ENCODE measurements at regions not wholly inside any gene's neighbourhood (a gene's known extent, or its start where the extent isn't known, plus 50 kb on each side); places are given as distances from the start of the nearest gene placed in this dataset.

- no peak overlapping the region for H3K9ac ChIP-seq (ENCODE audit: low read depth, low read length, poor library complexity, severe bottlenecking)
- no peak for TF ChIP-seq CTCF (conservative IDR thresholded peaks at IDR 0.05; ENCODE audit: low read length)
- no peak for TF ChIP-seq EZH2phosphoT487 (IDR thresholded peaks at IDR 0.05; ENCODE audit: borderline replicate concordance)
- H3K79me2 ChIP-seq (ENCODE audit: insufficient read depth, low read length), result no peaks in the 10 kb centered on the region
- H3K9me3 ChIP-seq (ENCODE audit: insufficient read depth, low read depth, low read length), result no peaks in the 10 kb centered on the region
- no peaks in the 10 kb centered on the region for H3K27me3 ChIP-seq (ENCODE audit: insufficient read depth, low read length, poor library complexity, severe bottlenecking)
- H3K9me2 ChIP-seq (replicated peaks; ENCODE audit: low read depth, low read length), result no peaks in the 10 kb centered on the region
- H2AFZ ChIP-seq (ENCODE audit: low read length), result no peak overlapping the region
- no peaks in the 10 kb centered on the region for H3K4me1 ChIP-seq (ENCODE audit: insufficient read depth, low read length, poor library complexity, severe bottlenecking)
- no peak overlapping the region for H3K4me3 ChIP-seq (ENCODE audit: low read length, poor library complexity, severe bottlenecking)
- no peaks in the 10 kb centered on the region for H3K36me3 ChIP-seq (ENCODE audit: insufficient read depth, low read length)
- no peaks in the 10 kb centered on the region for H4K20me1 ChIP-seq (ENCODE audit: insufficient read depth, low read length, poor library complexity, severe bottlenecking)
- no peak overlapping the region for H3K4me2 ChIP-seq (ENCODE audit: low read depth, low read length, poor library complexity, severe bottlenecking)
- no peaks in the 10 kb centered on the region for H3F3A ChIP-seq (ENCODE audit: low read depth)
Measured at GRCh38 chr21:24171736-24172135, 1435.5 kb downstream of the MRPL39 start.

- H3K9me3 ChIP-seq (ENCODE audit: insufficient read depth, low read depth, low read length), result no peaks in the 10 kb centered on the region
- H3K36me3 ChIP-seq (ENCODE audit: insufficient read depth, low read length), result no peaks in the 10 kb centered on the region
- no peaks in the 10 kb centered on the region for H4K20me1 ChIP-seq (ENCODE audit: insufficient read depth, low read length, poor library complexity, severe bottlenecking)
- no peaks in the 10 kb centered on the region for H3K27me3 ChIP-seq (ENCODE audit: insufficient read depth, low read length, poor library complexity, severe bottlenecking)
- no peak overlapping the region for H3K4me2 ChIP-seq (ENCODE audit: low read depth, low read length, poor library complexity, severe bottlenecking)
- H2AFZ ChIP-seq (ENCODE audit: low read length), result no peak overlapping the region
- no peaks in the 10 kb centered on the region for H3K9me2 ChIP-seq (replicated peaks; ENCODE audit: low read depth, low read length)
- H3K9ac ChIP-seq (ENCODE audit: low read depth, low read length, poor library complexity, severe bottlenecking), result no peak overlapping the region
- no peak for TF ChIP-seq EZH2phosphoT487 (IDR thresholded peaks at IDR 0.05; ENCODE audit: borderline replicate concordance)
- TF ChIP-seq CTCF (conservative IDR thresholded peaks at IDR 0.05; ENCODE audit: low read length), result no peak
- no peaks in the 10 kb centered on the region for H3K4me1 ChIP-seq (ENCODE audit: insufficient read depth, low read length, poor library complexity, severe bottlenecking)
- H3K4me3 ChIP-seq (ENCODE audit: low read length, poor library complexity, severe bottlenecking), result no peak overlapping the region
- no peaks in the 10 kb centered on the region for H3F3A ChIP-seq (ENCODE audit: low read depth)
- no peaks in the 10 kb centered on the region for H3K79me2 ChIP-seq (ENCODE audit: insufficient read depth, low read length)
Measured at GRCh38 chr21:24163539-24163938, 1443.7 kb downstream of the MRPL39 start.

- H3F3A ChIP-seq (ENCODE audit: low read depth), result no peaks in the 10 kb centered on the region
- no peak overlapping the region for H2AFZ ChIP-seq (ENCODE audit: low read length)
- no peaks in the 10 kb centered on the region for H4K20me1 ChIP-seq (ENCODE audit: insufficient read depth, low read length, poor library complexity, severe bottlenecking)
- H3K4me3 ChIP-seq (ENCODE audit: low read length, poor library complexity, severe bottlenecking), result no peak overlapping the region
- H3K9ac ChIP-seq (ENCODE audit: low read depth, low read length, poor library complexity, severe bottlenecking), result no peak overlapping the region
- H3K4me2 ChIP-seq (ENCODE audit: low read depth, low read length, poor library complexity, severe bottlenecking), result no peak overlapping the region
- H3K4me1 ChIP-seq (ENCODE audit: insufficient read depth, low read length, poor library complexity, severe bottlenecking), result no peaks in the 10 kb centered on the region
- H3K9me3 ChIP-seq (ENCODE audit: insufficient read depth, low read depth, low read length), result no peaks in the 10 kb centered on the region
- H3K27me3 ChIP-seq (ENCODE audit: insufficient read depth, low read length, poor library complexity, severe bottlenecking), result no peaks in the 10 kb centered on the region
- no peaks in the 10 kb centered on the region for H3K36me3 ChIP-seq (ENCODE audit: insufficient read depth, low read length)
- no peaks in the 10 kb centered on the region for H3K79me2 ChIP-seq (ENCODE audit: insufficient read depth, low read length)
- TF ChIP-seq EZH2phosphoT487 (IDR thresholded peaks at IDR 0.05; ENCODE audit: borderline replicate concordance) (no peak), CTCF (conservative IDR thresholded peaks at IDR 0.05; ENCODE audit: low read length) (no peak)
- H3K9me2 ChIP-seq (replicated peaks; ENCODE audit: low read depth, low read length), result no peaks in the 10 kb centered on the region
Measured at GRCh38 chr21:24160528-24160927, 1446.8 kb downstream of the MRPL39 start.

Measured in Loucy (cell line).